ENCODE measurements at regions not wholly inside any gene's neighbourhood (a gene's known extent, or its start where the extent isn't known, plus 50 kb on each side); places are given as distances from the start of the nearest gene placed in this dataset.

DNA sequence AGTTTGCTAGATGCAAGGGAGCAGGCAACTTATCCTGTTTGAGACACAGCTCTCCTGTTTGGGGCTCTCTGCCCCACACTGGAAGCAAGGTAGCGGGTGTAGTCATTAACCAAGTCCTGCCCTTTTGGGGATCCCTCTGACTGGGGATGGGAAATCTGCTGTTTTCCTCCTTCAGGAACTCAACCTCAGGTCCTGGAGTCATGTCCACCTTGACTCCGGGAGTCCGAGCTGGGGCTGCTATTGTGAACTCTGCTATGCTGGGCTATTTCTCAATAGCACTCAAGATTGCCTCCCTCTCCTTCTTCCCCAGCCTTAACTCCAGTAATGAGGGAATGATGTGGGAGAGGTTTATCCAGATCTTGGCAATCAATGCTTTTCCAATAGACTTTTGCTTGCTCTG lies 54.1 kb upstream of the CHD6 start:
- ChIA-PET RAD21 (ENCODE audit: unreplicated experiment) (no interaction called here), CTCF (no interaction called here), POLR2A (no interaction called here), SMC1A (ENCODE audit: uncharacterized antibody, unreplicated experiment) (interaction anchor here (0.8 kb wide), 1 partner anchor 26 kb away, joined by 3 read pairs; no protein-coding TSS in a partner anchor)
- H3K27me3 ChIP-seq (replicated peaks in 1 of 2; ENCODE audit: control insufficient read depth in 2 of 2, insufficient read depth in 2 of 2, low read length in 1 of 2) = no peaks in the 10 kb centered on the region; a peak in 1 of 4 replicates
- no peak overlapping the region for H2AFZ ChIP-seq (ENCODE audit: control insufficient read depth, low read depth, low read length)
- no peak overlapping the region for H3K27ac ChIP-seq (ENCODE audit: control insufficient read depth, insufficient read depth)
- no peaks in the 10 kb centered on the region for H3K79me2 ChIP-seq (ENCODE audit: control insufficient read depth, insufficient read depth, low read length)
- no peak overlapping the region for H3K4me3 ChIP-seq
- no peak overlapping the region for H3K4me2 ChIP-seq (ENCODE audit: control insufficient read depth, insufficient read depth)
- no peak overlapping the region for H3K9ac ChIP-seq (ENCODE audit: control insufficient read depth, insufficient read depth, low read length)
- 98% methylated on average over 3 of the region's 3 CpGs for WGBS (ENCODE audit: insufficient coverage, insufficient replicate concordance, low lambda C conversion rate, missing lambda C conversion rate)
- no peaks in the 10 kb centered on the region; the same call in 2 of the 3 replicates for H3K9me3 ChIP-seq (replicated peaks; ENCODE audit: control insufficient read depth, insufficient read depth, low read length)
- ATAC-seq = no peak
- FAIRE-seq = no peak
- BruUV-seq (replicated peaks) = no TSS peak
- H3K36me3 ChIP-seq (ENCODE audit: control insufficient read depth in 2 of 2, insufficient read depth in 2 of 2, low read length in 1 of 2) = no peaks in the 10 kb centered on the region
- intact Hi-C loops (cut with micrococcal nuclease; ENCODE audit: unreplicated experiment) (no loop called here), in situ Hi-C loops (cut with MboI) (no loop called here)
- no peaks in the 10 kb centered on the region for H4K20me1 ChIP-seq (ENCODE audit: control insufficient read depth, insufficient read depth)
- DNase-seq (ENCODE audit: low read depth, low spot score) = no peak
- peaks cover 4% of the 10 kb centered on the region for H3K4me1 ChIP-seq (ENCODE audit: control insufficient read depth, insufficient read depth, low read length)
- no peak for TF ChIP-seq PAX8 (IDR thresholded peaks at IDR 0.05)
- TF ChIP-seq SMC3 (IDR thresholded peaks at IDR 0.05; ENCODE audit: borderline replicate concordance, low read length) = no peak
- TF ChIP-seq, protein P1, sequence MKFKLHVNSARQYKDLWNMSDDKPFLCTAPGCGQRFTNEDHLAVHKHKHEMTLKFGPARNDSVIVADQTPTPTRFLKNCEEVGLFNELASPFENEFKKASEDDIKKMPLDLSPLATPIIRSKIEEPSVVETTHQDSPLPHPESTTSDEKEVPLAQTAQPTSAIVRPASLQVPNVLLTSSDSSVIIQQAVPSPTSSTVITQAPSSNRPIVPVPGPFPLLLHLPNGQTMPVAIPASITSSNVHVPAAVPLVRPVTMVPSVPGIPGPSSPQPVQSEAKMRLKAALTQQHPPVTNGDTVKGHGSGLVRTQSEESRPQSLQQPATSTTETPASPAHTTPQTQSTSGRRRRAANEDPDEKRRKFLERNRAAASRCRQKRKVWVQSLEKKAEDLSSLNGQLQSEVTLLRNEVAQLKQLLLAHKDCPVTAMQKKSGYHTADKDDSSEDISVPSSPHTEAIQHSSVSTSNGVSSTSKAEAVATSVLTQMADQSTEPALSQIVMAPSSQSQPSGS (IDR thresholded peaks at IDR 0.05; ENCODE audit: low read length) = no peak
- TF ChIP-seq, protein P2, sequence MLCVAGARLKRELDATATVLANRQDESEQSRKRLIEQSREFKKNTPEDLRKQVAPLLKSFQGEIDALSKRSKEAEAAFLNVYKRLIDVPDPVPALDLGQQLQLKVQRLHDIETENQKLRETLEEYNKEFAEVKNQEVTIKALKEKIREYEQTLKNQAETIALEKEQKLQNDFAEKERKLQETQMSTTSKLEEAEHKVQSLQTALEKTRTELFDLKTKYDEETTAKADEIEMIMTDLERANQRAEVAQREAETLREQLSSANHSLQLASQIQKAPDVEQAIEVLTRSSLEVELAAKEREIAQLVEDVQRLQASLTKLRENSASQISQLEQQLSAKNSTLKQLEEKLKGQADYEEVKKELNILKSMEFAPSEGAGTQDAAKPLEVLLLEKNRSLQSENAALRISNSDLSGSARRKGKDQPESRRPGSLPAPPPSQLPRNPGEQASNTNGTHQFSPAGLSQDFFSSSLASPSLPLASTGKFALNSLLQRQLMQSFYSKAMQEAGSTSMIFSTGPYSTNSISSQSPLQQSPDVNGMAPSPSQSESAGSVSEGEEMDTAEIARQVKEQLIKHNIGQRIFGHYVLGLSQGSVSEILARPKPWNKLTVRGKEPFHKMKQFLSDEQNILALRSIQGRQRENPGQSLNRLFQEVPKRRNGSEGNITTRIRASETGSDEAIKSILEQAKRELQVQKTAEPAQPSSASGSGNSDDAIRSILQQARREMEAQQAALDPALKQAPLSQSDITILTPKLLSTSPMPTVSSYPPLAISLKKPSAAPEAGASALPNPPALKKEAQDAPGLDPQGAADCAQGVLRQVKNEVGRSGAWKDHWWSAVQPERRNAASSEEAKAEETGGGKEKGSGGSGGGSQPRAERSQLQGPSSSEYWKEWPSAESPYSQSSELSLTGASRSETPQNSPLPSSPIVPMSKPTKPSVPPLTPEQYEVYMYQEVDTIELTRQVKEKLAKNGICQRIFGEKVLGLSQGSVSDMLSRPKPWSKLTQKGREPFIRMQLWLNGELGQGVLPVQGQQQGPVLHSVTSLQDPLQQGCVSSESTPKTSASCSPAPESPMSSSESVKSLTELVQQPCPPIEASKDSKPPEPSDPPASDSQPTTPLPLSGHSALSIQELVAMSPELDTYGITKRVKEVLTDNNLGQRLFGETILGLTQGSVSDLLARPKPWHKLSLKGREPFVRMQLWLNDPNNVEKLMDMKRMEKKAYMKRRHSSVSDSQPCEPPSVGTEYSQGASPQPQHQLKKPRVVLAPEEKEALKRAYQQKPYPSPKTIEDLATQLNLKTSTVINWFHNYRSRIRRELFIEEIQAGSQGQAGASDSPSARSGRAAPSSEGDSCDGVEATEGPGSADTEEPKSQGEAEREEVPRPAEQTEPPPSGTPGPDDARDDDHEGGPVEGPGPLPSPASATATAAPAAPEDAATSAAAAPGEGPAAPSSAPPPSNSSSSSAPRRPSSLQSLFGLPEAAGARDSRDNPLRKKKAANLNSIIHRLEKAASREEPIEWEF (IDR thresholded peaks at IDR 0.05; ENCODE audit: insufficient replicate concordance, low read depth, low read length) = no peak
- TF ChIP-seq CEBPB (IDR thresholded peaks at IDR 0.05; ENCODE audit: borderline replicate concordance in 1 of 2, low read depth in 2 of 2, low read length in 2 of 2) = no peak
- TF ChIP-seq EP300 (IDR thresholded peaks at IDR 0.05; ENCODE audit: borderline replicate concordance in 1 of 2, control insufficient read depth in 1 of 2, low read depth in 2 of 2, low read length in 2 of 2) = no peak
- no peak for TF ChIP-seq NRF1 (conservative IDR thresholded peaks at IDR 0.05; ENCODE audit: low read depth, low read length)
- TF ChIP-seq RUNX3 (IDR thresholded peaks at IDR 0.05; ENCODE audit: low read length) = no peak
- TF ChIP-seq SP1 (IDR thresholded peaks at IDR 0.05; ENCODE audit: low read depth, low read length) = no peak
- TF ChIP-seq, protein P3, sequence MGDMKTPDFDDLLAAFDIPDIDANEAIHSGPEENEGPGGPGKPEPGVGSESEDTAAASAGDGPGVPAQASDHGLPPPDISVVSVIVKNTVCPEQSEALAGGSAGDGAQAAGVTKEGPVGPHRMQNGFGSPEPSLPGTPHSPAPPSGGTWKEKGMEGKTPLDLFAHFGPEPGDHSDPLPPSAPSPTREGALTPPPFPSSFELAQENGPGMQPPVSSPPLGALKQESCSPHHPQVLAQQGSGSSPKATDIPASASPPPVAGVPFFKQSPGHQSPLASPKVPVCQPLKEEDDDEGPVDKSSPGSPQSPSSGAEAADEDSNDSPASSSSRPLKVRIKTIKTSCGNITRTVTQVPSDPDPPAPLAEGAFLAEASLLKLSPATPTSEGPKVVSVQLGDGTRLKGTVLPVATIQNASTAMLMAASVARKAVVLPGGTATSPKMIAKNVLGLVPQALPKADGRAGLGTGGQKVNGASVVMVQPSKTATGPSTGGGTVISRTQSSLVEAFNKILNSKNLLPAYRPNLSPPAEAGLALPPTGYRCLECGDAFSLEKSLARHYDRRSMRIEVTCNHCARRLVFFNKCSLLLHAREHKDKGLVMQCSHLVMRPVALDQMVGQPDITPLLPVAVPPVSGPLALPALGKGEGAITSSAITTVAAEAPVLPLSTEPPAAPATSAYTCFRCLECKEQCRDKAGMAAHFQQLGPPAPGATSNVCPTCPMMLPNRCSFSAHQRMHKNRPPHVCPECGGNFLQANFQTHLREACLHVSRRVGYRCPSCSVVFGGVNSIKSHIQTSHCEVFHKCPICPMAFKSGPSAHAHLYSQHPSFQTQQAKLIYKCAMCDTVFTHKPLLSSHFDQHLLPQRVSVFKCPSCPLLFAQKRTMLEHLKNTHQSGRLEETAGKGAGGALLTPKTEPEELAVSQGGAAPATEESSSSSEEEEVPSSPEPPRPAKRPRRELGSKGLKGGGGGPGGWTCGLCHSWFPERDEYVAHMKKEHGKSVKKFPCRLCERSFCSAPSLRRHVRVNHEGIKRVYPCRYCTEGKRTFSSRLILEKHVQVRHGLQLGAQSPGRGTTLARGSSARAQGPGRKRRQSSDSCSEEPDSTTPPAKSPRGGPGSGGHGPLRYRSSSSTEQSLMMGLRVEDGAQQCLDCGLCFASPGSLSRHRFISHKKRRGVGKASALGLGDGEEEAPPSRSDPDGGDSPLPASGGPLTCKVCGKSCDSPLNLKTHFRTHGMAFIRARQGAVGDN (IDR thresholded peaks at IDR 0.05) = no peak
- TF ChIP-seq SMAD1 (IDR thresholded peaks at IDR 0.05; ENCODE audit: low read depth, partially characterized antibody) = no peak
- no peak for TF ChIP-seq MTA2 (IDR thresholded peaks at IDR 0.05; ENCODE audit: low read depth)
- no peak for TF ChIP-seq RAD51 (IDR thresholded peaks at IDR 0.05)
- TF ChIP-seq FOS (IDR thresholded peaks at IDR 0.05; ENCODE audit: borderline replicate concordance, extremely low read depth, insufficient read length) = no peak
- TF ChIP-seq MEF2A (IDR thresholded peaks at IDR 0.05; ENCODE audit: insufficient read depth, low read depth, low read length) = no peak
